ENCODE measurements at regions not wholly inside any gene's neighbourhood (a gene's known extent, or its start where the extent isn't known, plus 50 kb on each side); places are given as distances from the start of the nearest gene placed in this dataset.
"Not testable (repeated sequence)": the region's sequence is repeated elsewhere in the genome, so short reads cannot be mapped to it uniquely, and the experiment has no call there.

- H4K5ac ChIP-seq (ENCODE audit: low read length) = no peak overlapping the region
- no peak overlapping the region for H4K8ac ChIP-seq (ENCODE audit: low read depth, low read length)
- H3K27ac ChIP-seq (ENCODE audit: low read depth, low read length) = no peak overlapping the region
- H2BK15ac ChIP-seq (replicated peaks; ENCODE audit: low read depth) = no peak overlapping the region
- H2BK120ac ChIP-seq (ENCODE audit: low read depth, low read length) = no peak overlapping the region
- H2AK5ac ChIP-seq (ENCODE audit: low read length) = no peak overlapping the region
- H3K79me2 ChIP-seq (ENCODE audit: control insufficient read depth, insufficient read depth, low read length) = no peaks in the 10 kb centered on the region
- no peak overlapping the region for H3K4me2 ChIP-seq (ENCODE audit: low read length)
- H3K27me3 ChIP-seq (ENCODE audit: insufficient read depth, low read length, poor library complexity) = no peaks in the 10 kb centered on the region
- H3K36me3 ChIP-seq (ENCODE audit: control insufficient read depth, insufficient read depth, low read length) = no peaks in the 10 kb centered on the region
- WGBS (ENCODE audit: extremely low coverage, insufficient coverage, low lambda C conversion rate) = no CpG with 5 or more reads among the region's 6 CpGs
- no peaks in the 10 kb centered on the region for H3K79me1 ChIP-seq (ENCODE audit: low read length)
- H3K56ac ChIP-seq (ENCODE audit: low read length) = no peak overlapping the region
- no peaks in the 10 kb centered on the region for H3K4me1 ChIP-seq (ENCODE audit: control insufficient read depth, low read depth, low read length)
- H3K18ac ChIP-seq (ENCODE audit: low read length) = no peak overlapping the region
- no peak overlapping the region for H3K9ac ChIP-seq (ENCODE audit: low read length)
- H3K4ac ChIP-seq (ENCODE audit: low read depth, low read length) = no peak overlapping the region
- DNase-seq = no peak
- no peak overlapping the region for H3K23ac ChIP-seq (ENCODE audit: low read length)
- H3K4me3 ChIP-seq (ENCODE audit: low read length) = no peak overlapping the region
- no peak overlapping the region for H2BK5ac ChIP-seq (ENCODE audit: low read length)
These were observed 671.2 kb downstream of the UQCRFS1 start for GRCh38 chr19:28541602-28542393.

- H3K79me1 ChIP-seq (ENCODE audit: low read length) = no peaks in the 10 kb centered on the region
- no CpG with 5 or more reads among the region's 3 CpGs for WGBS (ENCODE audit: extremely low coverage, insufficient coverage, low lambda C conversion rate)
- no peak overlapping the region for H3K4me2 ChIP-seq (ENCODE audit: low read length)
- H3K27me3 ChIP-seq (ENCODE audit: insufficient read depth, low read length, poor library complexity) = no peaks in the 10 kb centered on the region
- H4K8ac ChIP-seq (ENCODE audit: low read depth, low read length) = no peak overlapping the region
- H2BK5ac ChIP-seq (ENCODE audit: low read length) = no peak overlapping the region
- H3K4me3 ChIP-seq (ENCODE audit: low read length) = no peak overlapping the region
- H4K5ac ChIP-seq (ENCODE audit: low read length) = no peak overlapping the region
- no peaks in the 10 kb centered on the region for H3K79me2 ChIP-seq (ENCODE audit: control insufficient read depth, insufficient read depth, low read length)
- H2AK5ac ChIP-seq (ENCODE audit: low read length) = no peak overlapping the region
- H2BK15ac ChIP-seq (replicated peaks; ENCODE audit: low read depth) = no peak overlapping the region
- H3K23ac ChIP-seq (ENCODE audit: low read length) = no peak overlapping the region
- H3K18ac ChIP-seq (ENCODE audit: low read length) = no peak overlapping the region
- H3K4ac ChIP-seq (ENCODE audit: low read depth, low read length) = no peak overlapping the region
- no peak overlapping the region for H3K56ac ChIP-seq (ENCODE audit: low read length)
- no peak overlapping the region for H3K9ac ChIP-seq (ENCODE audit: low read length)
- H3K27ac ChIP-seq (ENCODE audit: low read depth, low read length) = no peak overlapping the region
- no peaks in the 10 kb centered on the region for H3K36me3 ChIP-seq (ENCODE audit: control insufficient read depth, insufficient read depth, low read length)
- H2BK120ac ChIP-seq (ENCODE audit: low read depth, low read length) = no peak overlapping the region
- H3K4me1 ChIP-seq (ENCODE audit: control insufficient read depth, low read depth, low read length) = no peaks in the 10 kb centered on the region
- DNase-seq = no peak
These were observed 671.9 kb downstream of the UQCRFS1 start for GRCh38 chr19:28541029-28541428.

- H3K18ac ChIP-seq (ENCODE audit: low read length) = not testable (repeated sequence)
These were observed 672.6 kb downstream of the UQCRFS1 start for GRCh38 chr19:28540385-28540784.

GRCh38 chr19:28539759-28540158, 673.2 kb downstream of the UQCRFS1 start:
- H3K56ac ChIP-seq (ENCODE audit: low read length) = no peak overlapping the region
- H4K5ac ChIP-seq (ENCODE audit: low read length) = no peak overlapping the region
- no peak overlapping the region for H3K27ac ChIP-seq (ENCODE audit: low read depth, low read length)
- no peak overlapping the region for H3K9ac ChIP-seq (ENCODE audit: low read length)
- no peak overlapping the region for H2BK120ac ChIP-seq (ENCODE audit: low read depth, low read length)
- H3K18ac ChIP-seq (ENCODE audit: low read length) = no peak overlapping the region
- no peak overlapping the region for H3K4ac ChIP-seq (ENCODE audit: low read depth, low read length)
- no peak overlapping the region for H2AK5ac ChIP-seq (ENCODE audit: low read length)
- no peaks in the 10 kb centered on the region for H3K79me2 ChIP-seq (ENCODE audit: control insufficient read depth, insufficient read depth, low read length)
- no peak overlapping the region for H2BK15ac ChIP-seq (replicated peaks; ENCODE audit: low read depth)
- H3K27me3 ChIP-seq (ENCODE audit: insufficient read depth, low read length, poor library complexity) = no peaks in the 10 kb centered on the region
- H3K36me3 ChIP-seq (ENCODE audit: control insufficient read depth, insufficient read depth, low read length) = no peaks in the 10 kb centered on the region
- no peak overlapping the region for H3K23ac ChIP-seq (ENCODE audit: low read length)
- no peak overlapping the region for H2BK5ac ChIP-seq (ENCODE audit: low read length)
- H4K8ac ChIP-seq (ENCODE audit: low read depth, low read length) = no peak overlapping the region
- no peak for DNase-seq
- no peak overlapping the region for H3K4me3 ChIP-seq (ENCODE audit: low read length)
- no peaks in the 10 kb centered on the region for H3K79me1 ChIP-seq (ENCODE audit: low read length)
- H3K4me2 ChIP-seq (ENCODE audit: low read length) = no peak overlapping the region
- no peaks in the 10 kb centered on the region for H3K4me1 ChIP-seq (ENCODE audit: control insufficient read depth, low read depth, low read length)

More at GRCh38 chr19:28540385-28540784, 672.6 kb downstream of the UQCRFS1 start:
- H3K36me3 ChIP-seq (ENCODE audit: control insufficient read depth, insufficient read depth, low read length); H2BK15ac ChIP-seq (replicated peaks; ENCODE audit: low read depth); H4K8ac ChIP-seq (ENCODE audit: low read depth, low read length); H3K27me3 ChIP-seq (ENCODE audit: insufficient read depth, low read length, poor library complexity); H3K9ac ChIP-seq (ENCODE audit: low read length); H3K79me1 ChIP-seq (ENCODE audit: low read length); H3K4ac ChIP-seq (ENCODE audit: low read depth, low read length); DNase-seq; H3K79me2 ChIP-seq (ENCODE audit: control insufficient read depth, insufficient read depth, low read length); H3K56ac ChIP-seq (ENCODE audit: low read length); H3K27ac ChIP-seq (ENCODE audit: low read depth, low read length); H2BK5ac ChIP-seq (ENCODE audit: low read length); H3K23ac ChIP-seq (ENCODE audit: low read length); H2AK5ac ChIP-seq (ENCODE audit: low read length); H3K4me3 ChIP-seq (ENCODE audit: low read length); H3K4me1 ChIP-seq (ENCODE audit: control insufficient read depth, low read depth, low read length); H2BK120ac ChIP-seq (ENCODE audit: low read depth, low read length); H4K5ac ChIP-seq (ENCODE audit: low read length); H3K4me2 ChIP-seq (ENCODE audit: low read length): not testable (repeated sequence)
- no CpG with 5 or more reads among the region's 6 CpGs for WGBS (ENCODE audit: extremely low coverage, insufficient coverage, low lambda C conversion rate)

GRCh38 chr19:28538579-28538978, 674.4 kb downstream of the UQCRFS1 start:
- H3K79me1 ChIP-seq (ENCODE audit: low read length); H3K9ac ChIP-seq (ENCODE audit: low read length); H3K27me3 ChIP-seq (ENCODE audit: insufficient read depth, low read length, poor library complexity); H3K79me2 ChIP-seq (ENCODE audit: control insufficient read depth, insufficient read depth, low read length); H3K23ac ChIP-seq (ENCODE audit: low read length); H4K8ac ChIP-seq (ENCODE audit: low read depth, low read length); H2BK5ac ChIP-seq (ENCODE audit: low read length); H2BK120ac ChIP-seq (ENCODE audit: low read depth, low read length); H3K4me1 ChIP-seq (ENCODE audit: control insufficient read depth, low read depth, low read length); H3K36me3 ChIP-seq (ENCODE audit: control insufficient read depth, insufficient read depth, low read length); H3K4me2 ChIP-seq (ENCODE audit: low read length); H3K4ac ChIP-seq (ENCODE audit: low read depth, low read length); H3K27ac ChIP-seq (ENCODE audit: low read depth, low read length); H3K4me3 ChIP-seq (ENCODE audit: low read length); H2AK5ac ChIP-seq (ENCODE audit: low read length); DNase-seq; H3K18ac ChIP-seq (ENCODE audit: low read length); H3K56ac ChIP-seq (ENCODE audit: low read length); H4K5ac ChIP-seq (ENCODE audit: low read length); H2BK15ac ChIP-seq (replicated peaks; ENCODE audit: low read depth): not testable (repeated sequence)
- no CpG with 5 or more reads among the region's 2 CpGs for WGBS (ENCODE audit: extremely low coverage, insufficient coverage, low lambda C conversion rate)

- Histone ChIP-seq H3K9ac (ENCODE audit: low read length) (no peak overlapping the region), H3K4me2 (ENCODE audit: low read length) (no peak overlapping the region), H3K4me1 (ENCODE audit: control insufficient read depth, low read depth, low read length) (no peaks in the 10 kb centered on the region), H2BK5ac (ENCODE audit: low read length) (no peak overlapping the region), H3K4me3 (ENCODE audit: low read length) (no peak overlapping the region), H3K79me2 (ENCODE audit: control insufficient read depth, insufficient read depth, low read length) (no peaks in the 10 kb centered on the region), H3K27ac (ENCODE audit: low read depth, low read length) (no peak overlapping the region), H3K79me1 (ENCODE audit: low read length) (no peaks in the 10 kb centered on the region), H2BK15ac (replicated peaks; ENCODE audit: low read depth) (no peak overlapping the region), H2BK120ac (ENCODE audit: low read depth, low read length) (no peak overlapping the region), H3K18ac (ENCODE audit: low read length) (no peak overlapping the region), H4K8ac (ENCODE audit: low read depth, low read length) (no peak overlapping the region), H4K5ac (ENCODE audit: low read length) (no peak overlapping the region), H3K36me3 (ENCODE audit: control insufficient read depth, insufficient read depth, low read length) (no peaks in the 10 kb centered on the region), H2AK5ac (ENCODE audit: low read length) (no peak overlapping the region), H3K27me3 (ENCODE audit: insufficient read depth, low read length, poor library complexity) (no peaks in the 10 kb centered on the region), H3K4ac (ENCODE audit: low read depth, low read length) (no peak overlapping the region), H3K23ac (ENCODE audit: low read length) (no peak overlapping the region), H3K56ac (ENCODE audit: low read length) (no peak overlapping the region)
- no CpG with 5 or more reads among the region's 2 CpGs for WGBS (ENCODE audit: extremely low coverage, insufficient coverage, low lambda C conversion rate)
- no peak for DNase-seq
These were observed 675.1 kb downstream of the UQCRFS1 start for GRCh38 chr19:28537896-28538295.

Measured in mesendoderm (in vitro differentiated cells).